IPS-15b (cell line): ENCODE measurements at regions not wholly inside any gene's neighbourhood (a gene's known extent, or its start where the extent isn't known, plus 50 kb on each side); places are given as distances from the start of the nearest gene placed in this dataset.
A peak's percentile ranks its signal among the peaks of the same experiment; 100 is the strongest.

Experiments
- H3K27me3 ChIP-seq: one replicate; pipeline ENCODE4 v1.6.1; 2013; ENCODE audit warnings: low read length; ENCODE audit not compliant: control insufficient read depth, insufficient read depth
- H3K36me3 ChIP-seq: one replicate; pipeline ENCODE4 v1.6.1; 2013; ENCODE audit warnings: low read length; ENCODE audit not compliant: control insufficient read depth, insufficient read depth
- H3K4me1 ChIP-seq: one replicate; pipeline ENCODE4 v1.6.1; 2013; ENCODE audit warnings: mild to moderate bottlenecking, low read length; ENCODE audit not compliant: control insufficient read depth, insufficient read depth
- H3K4me3 ChIP-seq: one replicate; pipeline ENCODE4 v1.5.1; 2013; ENCODE audit warnings: low read depth, low read length
- H3K9ac ChIP-seq: one replicate; pipeline ENCODE4 v1.6.1; 2013; ENCODE audit warnings: low read depth, mild to moderate bottlenecking, low read length
- H3K9me3 ChIP-seq: one replicate; pipeline ENCODE4 v1.6.1; 2013; ENCODE audit warnings: mild to moderate bottlenecking, low read length; ENCODE audit not compliant: control insufficient read depth, insufficient read depth

GRCh38 chr1:38578271-38578951, 281.2 kb downstream of the RRAGC start:
- peaks cover 55% of the 10 kb centered on the region for H3K27me3 ChIP-seq
- peak overlapping the region; percentile 71 for H3K4me3 ChIP-seq
- no peaks in the 10 kb centered on the region for H3K9me3 ChIP-seq
- H3K9ac ChIP-seq: no peak overlapping the region
- peaks cover 6% of the 10 kb centered on the region for H3K4me1 ChIP-seq
- no peaks in the 10 kb centered on the region for H3K36me3 ChIP-seq

GRCh38 chr1:38577937-38578270, 281.7 kb downstream of the RRAGC start:
- H3K4me1 ChIP-seq: peaks cover 6% of the 10 kb centered on the region
- peaks cover 55% of the 10 kb centered on the region for H3K27me3 ChIP-seq
- H3K36me3 ChIP-seq: no peaks in the 10 kb centered on the region
- no peaks in the 10 kb centered on the region for H3K9me3 ChIP-seq
- no peak overlapping the region for H3K9ac ChIP-seq
- H3K4me3 ChIP-seq: peak overlapping the region; percentile 71

GRCh38 chr1:38577385-38577784, 282.2 kb downstream of the RRAGC start:
- peaks cover 6% of the 10 kb centered on the region for H3K4me1 ChIP-seq
- H3K9me3 ChIP-seq: no peaks in the 10 kb centered on the region
- no peaks in the 10 kb centered on the region for H3K36me3 ChIP-seq
- H3K27me3 ChIP-seq: peaks cover 56% of the 10 kb centered on the region
- H3K9ac ChIP-seq: no peak overlapping the region
- no peak overlapping the region for H3K4me3 ChIP-seq

GRCh38 chr1:38576241-38576640, 283.3 kb downstream of the RRAGC start:
- Histone ChIP-seq H3K27me3 (peaks cover 58% of the 10 kb centered on the region), H3K9ac (no peak overlapping the region), H3K4me1 (peaks cover 6% of the 10 kb centered on the region), H3K4me3 (no peak overlapping the region), H3K36me3 (no peaks in the 10 kb centered on the region), H3K9me3 (no peaks in the 10 kb centered on the region)

GRCh38 chr1:38571726-38572125, 287.8 kb downstream of the RRAGC start:
- no peak overlapping the region for H3K9ac ChIP-seq
- H3K4me1 ChIP-seq: peaks cover 3% of the 10 kb centered on the region
- peaks cover 20% of the 10 kb centered on the region for H3K27me3 ChIP-seq
- H3K4me3 ChIP-seq: no peak overlapping the region
- no peaks in the 10 kb centered on the region for H3K9me3 ChIP-seq
- no peaks in the 10 kb centered on the region for H3K36me3 ChIP-seq

GRCh38 chr1:38570657-38570975, 289.0 kb downstream of the RRAGC start:
- Histone ChIP-seq H3K9ac (no peak overlapping the region), H3K9me3 (no peaks in the 10 kb centered on the region), H3K4me3 (no peak overlapping the region), H3K4me1 (no peaks in the 10 kb centered on the region), H3K27me3 (peaks cover 10% of the 10 kb centered on the region), H3K36me3 (no peaks in the 10 kb centered on the region)

GRCh38 chr1:38569932-38570656, 289.5 kb downstream of the RRAGC start:
- Histone ChIP-seq H3K36me3 (no peaks in the 10 kb centered on the region), H3K9ac (no peak overlapping the region), H3K4me3 (no peak overlapping the region), H3K27me3 (peaks cover 10% of the 10 kb centered on the region), H3K9me3 (no peaks in the 10 kb centered on the region), H3K4me1 (no peaks in the 10 kb centered on the region)

GRCh38 chr1:38568061-38568857, 291.3 kb downstream of the RRAGC start:
- peaks cover 9% of the 10 kb centered on the region for H3K27me3 ChIP-seq
- H3K4me1 ChIP-seq: no peaks in the 10 kb centered on the region
- no peaks in the 10 kb centered on the region for H3K9me3 ChIP-seq
- no peak overlapping the region for H3K4me3 ChIP-seq
- no peaks in the 10 kb centered on the region for H3K36me3 ChIP-seq
- no peak overlapping the region for H3K9ac ChIP-seq

GRCh38 chr1:38567401-38567800, 292.2 kb downstream of the RRAGC start:
- Histone ChIP-seq H3K4me3 (no peak overlapping the region), H3K9ac (no peak overlapping the region), H3K27me3 (peaks cover 8% of the 10 kb centered on the region), H3K9me3 (no peaks in the 10 kb centered on the region), H3K36me3 (no peaks in the 10 kb centered on the region), H3K4me1 (no peaks in the 10 kb centered on the region)

GRCh38 chr1:38565020-38565491, 294.5 kb downstream of the RRAGC start:
- Histone ChIP-seq H3K9me3 (no peaks in the 10 kb centered on the region), H3K9ac (no peak overlapping the region), H3K27me3 (peaks cover 12% of the 10 kb centered on the region), H3K4me3 (no peak overlapping the region), H3K4me1 (peaks cover 3% of the 10 kb centered on the region), H3K36me3 (no peaks in the 10 kb centered on the region)

GRCh38 chr1:38563942-38564735, 295.4 kb downstream of the RRAGC start:
- H3K4me3 ChIP-seq: no peak overlapping the region
- peaks cover 12% of the 10 kb centered on the region for H3K27me3 ChIP-seq
- H3K9ac ChIP-seq: no peak overlapping the region
- H3K9me3 ChIP-seq: no peaks in the 10 kb centered on the region
- no peaks in the 10 kb centered on the region for H3K36me3 ChIP-seq
- H3K4me1 ChIP-seq: peaks cover 8% of the 10 kb centered on the region
